Stomach (tissue), 4 donors: ENCODE measurements at regions not wholly inside any gene's neighbourhood (a gene's known extent, or its start where the extent isn't known, plus 50 kb on each side); places are given as distances from the start of the nearest gene placed in this dataset.

Source experiments
- CTCF ChIP-seq, 7 experiments: fragments of 450-650 bp in 4 of 7; fragments of 200-600 bp in 3 of 7; sonication (generic) in 3 of 7; IDR thresholded peaks; one replicate each; pipeline ENCODE4 v1.5.1; 2016 to 2019; ENCODE audit warnings: antibody characterized with exemption in 7 of 7, control low read depth in 2 of 7, mild to moderate bottlenecking in 1 of 7
- POLR2A ChIP-seq, 4 donors: fragments of 450-650 bp; IDR thresholded peaks; one replicate each; pipeline ENCODE4 v1.6.1; 2016; ENCODE audit warnings: antibody characterized with exemption in 4 of 4, control low read depth in 2 of 4, mild to moderate bottlenecking in 1 of 4, moderate library complexity in 1 of 4

- TF ChIP-seq POLR2A (IDR thresholded peaks at IDR 0.05) (no peak), CTCF (IDR thresholded peaks at IDR 0.05) (no peak)
Measured at GRCh38 chr1:216818284-216818683, 95.1 kb upstream of the ESRRG start.
